ENCODE measurements at regions not wholly inside any gene's neighbourhood (a gene's known extent, or its start where the extent isn't known, plus 50 kb on each side); places are given as distances from the start of the nearest gene placed in this dataset.

GRCh38 chr6:71119560-71119959 lies 162.7 kb upstream of the B3GAT2 start:
- no peak for ATAC-seq
- no peaks in the 10 kb centered on the region for H3K4me1 ChIP-seq
- no peak overlapping the region for H3K4me2 ChIP-seq
- no peaks in the 10 kb centered on the region for H3K9me3 ChIP-seq
- H3K4me3 ChIP-seq = no peak overlapping the region
- WGBS (ENCODE audit: missing lambda C conversion rate) = 0% methylated on average over 1 of the region's 1 CpG
- POLR2A ChIA-PET = no interaction called here
- CTCF ChIA-PET = no interaction called here
- no peak for DNase-seq (ENCODE audit: low read depth in 1 of 2, low spot score in 1 of 2)
- no peak for TF ChIP-seq E2F6 (IDR thresholded peaks at IDR 0.05; ENCODE audit: borderline replicate concordance, low read depth)
- TF ChIP-seq CEBPB (IDR thresholded peaks at IDR 0.05) = no peak
- no peak for TF ChIP-seq ZFP36 (IDR thresholded peaks at IDR 0.05; ENCODE audit: borderline replicate concordance, partially characterized antibody)
- no peak for TF ChIP-seq TP53 (CRISPR knock-in tag; IDR thresholded peaks at IDR 0.05)
- no peak for FAIRE-seq
- no peak overlapping the region for H3K27ac ChIP-seq

GRCh38 chr6:71123051-71123450 lies 165.6 kb upstream of the OGFRL1 start:
- TF ChIP-seq TP53 (CRISPR knock-in tag; IDR thresholded peaks at IDR 0.05) (no peak), POLR2A (IDR thresholded peaks at IDR 0.05; ENCODE audit: low read length) (no peak), JUN (IDR thresholded peaks at IDR 0.05) (no peak), GATA3 (IDR thresholded peaks at IDR 0.05; ENCODE audit: borderline replicate concordance) (no peak), CTCF (IDR thresholded peaks at IDR 0.05) (no peak), RNF2 (IDR thresholded peaks at IDR 0.05; ENCODE audit: borderline replicate concordance, low read depth) (no peak), NFE2L2 (conservative IDR thresholded peaks at IDR 0.05; ENCODE audit: low read length) (no peak), CEBPB (IDR thresholded peaks at IDR 0.05) (no peak), ZNF302 (CRISPR knock-in tag; IDR thresholded peaks at IDR 0.05) (no peak), ZSCAN20 (CRISPR knock-in tag; IDR thresholded peaks at IDR 0.05) (no peak), HES2 (IDR thresholded peaks at IDR 0.05) (no peak), FOSB (CRISPR knock-in tag; IDR thresholded peaks at IDR 0.05) (no peak), MAX (IDR thresholded peaks at IDR 0.05) (no peak), CBX2 (IDR thresholded peaks at IDR 0.05; ENCODE audit: borderline replicate concordance, low read depth) (no peak), HOXB13 (CRISPR knock-in tag; IDR thresholded peaks at IDR 0.05; ENCODE audit: low read depth) (no peak), RARB (CRISPR knock-in tag; IDR thresholded peaks at IDR 0.05) (no peak), ZFP36 (IDR thresholded peaks at IDR 0.05; ENCODE audit: borderline replicate concordance, partially characterized antibody) (no peak), KDM1A (IDR thresholded peaks at IDR 0.05; ENCODE audit: low read depth) (no peak), MAZ (IDR thresholded peaks at IDR 0.05; ENCODE audit: borderline replicate concordance, low read depth, low read length) (no peak), EHF (CRISPR knock-in tag; IDR thresholded peaks at IDR 0.05) (no peak)
- ChIA-PET CTCF (no interaction called here), POLR2A (no interaction called here)
- no peaks in the 10 kb centered on the region for H3K4me1 ChIP-seq
- no peaks in the 10 kb centered on the region for H3K9me3 ChIP-seq
- no peak overlapping the region for H3K4me2 ChIP-seq
- FAIRE-seq (no peak), DNase-seq (ENCODE audit: low read depth in 1 of 2, low spot score in 1 of 2) (no peak), ATAC-seq (no peak)
- H3K4me3 ChIP-seq = no peak overlapping the region
- no peak overlapping the region for H3K27ac ChIP-seq
- WGBS (ENCODE audit: missing lambda C conversion rate) = 87% methylated on average over 1 of the region's 1 CpG

- no peaks in the 10 kb centered on the region for H3K9me3 ChIP-seq
- ChIA-PET CTCF (interaction anchor here (0.7 kb wide), 1 partner anchor 8 kb away, joined by 3 read pairs; no protein-coding TSS in a partner anchor), POLR2A (no interaction called here)
- no peak for TF ChIP-seq E2F6 (IDR thresholded peaks at IDR 0.05; ENCODE audit: borderline replicate concordance, low read depth)
- TF ChIP-seq ZSCAN20 (CRISPR knock-in tag; IDR thresholded peaks at IDR 0.05) = no peak
- TF ChIP-seq RFX5 (IDR thresholded peaks at IDR 0.05) = no peak
- TF ChIP-seq RAD21 (conservative IDR thresholded peaks at IDR 0.05 in 1 of 2, IDR thresholded peaks at IDR 0.05 in 1 of 2) = no peak
- TF ChIP-seq POLR2AphosphoS2 (conservative IDR thresholded peaks at IDR 0.05; ENCODE audit: low read length) = no peak
- no peak for TF ChIP-seq EHMT2 (IDR thresholded peaks at IDR 0.05; ENCODE audit: low read depth)
- no peak for TF ChIP-seq KDM5A (IDR thresholded peaks at IDR 0.05)
- TF ChIP-seq SREBF2 (IDR thresholded peaks at IDR 0.05) = no peak
- TF ChIP-seq GATA3 (IDR thresholded peaks at IDR 0.05; ENCODE audit: borderline replicate concordance) = no peak
- no peak for TF ChIP-seq HDAC2 (IDR thresholded peaks at IDR 0.05)
- H3K4me3 ChIP-seq = no peak overlapping the region
- 42% methylated on average over 3 of the region's 3 CpGs for WGBS (ENCODE audit: missing lambda C conversion rate)
- FAIRE-seq = no peak
- no peak for ATAC-seq
- DNase-seq (ENCODE audit: low read depth in 1 of 2, low spot score in 1 of 2) = no peak
- no peaks in the 10 kb centered on the region for H3K4me1 ChIP-seq
- H3K4me2 ChIP-seq = no peak overlapping the region
- no peak overlapping the region for H3K27ac ChIP-seq
These were observed 164.3 kb upstream of the OGFRL1 start for GRCh38 chr6:71124340-71124739.
